HG03442 (cell line): ENCODE measurements at regions not wholly inside any gene's neighbourhood (a gene's known extent, or its start where the extent isn't known, plus 50 kb on each side); places are given as distances from the start of the nearest gene placed in this dataset.

Experiments
- ATAC-seq: cut with Tn5 transposase; IDR thresholded peaks from one replicate; pipeline ENCODE4 v1.9.1; 2021; ENCODE audit warnings: mild to moderate bottlenecking, moderate library complexity; ENCODE audit not compliant: unreplicated experiment

DNA sequence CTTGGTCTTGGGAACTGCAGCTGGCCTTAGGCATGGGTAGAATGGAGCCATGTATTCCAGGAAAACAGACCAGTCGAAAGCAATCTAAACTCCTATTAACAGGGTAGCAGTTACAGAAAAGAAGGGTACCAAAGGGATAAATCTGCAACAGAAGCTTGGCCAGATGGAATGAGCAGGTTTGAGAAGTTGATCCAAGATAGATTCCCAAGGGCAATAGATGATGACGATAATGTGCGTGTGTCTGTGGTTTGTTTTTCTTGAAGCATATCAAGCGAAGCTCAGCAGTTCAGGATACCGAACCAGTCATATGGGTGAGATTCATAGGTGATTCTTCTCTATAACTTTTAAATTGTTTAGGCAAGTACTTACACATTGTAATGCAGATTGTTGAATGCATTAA is 203.8 kb upstream of the SEMA6D start:
- no peak for ATAC-seq

GRCh38 chr15:47514200-47514652 is 203.1 kb upstream of the SEMA6D start:
- ATAC-seq = no peak

DNA sequence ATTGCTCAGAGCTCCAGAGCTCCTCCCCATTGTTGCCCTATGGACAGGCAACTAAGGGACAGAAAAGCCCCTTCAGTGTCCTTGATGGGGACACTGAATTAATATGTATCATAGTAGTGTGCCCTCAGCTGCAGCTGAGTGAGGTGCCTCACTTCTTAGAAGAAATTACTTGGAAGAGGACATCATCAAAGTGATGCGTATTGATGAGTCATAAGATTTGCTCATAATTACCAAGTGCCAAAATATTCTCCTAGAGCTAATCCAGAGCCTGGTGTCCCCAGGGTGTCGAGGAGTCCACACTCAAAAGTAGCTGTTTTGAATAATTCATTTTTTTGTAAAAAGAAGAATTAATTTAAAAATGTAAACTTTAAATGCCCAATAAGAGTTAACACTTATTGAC is 200.7 kb upstream of the SEMA6D start:
- ATAC-seq = no peak

GRCh38 chr15:47516972-47517371 is 200.3 kb upstream of the SEMA6D start:
- ATAC-seq = no peak

DNA sequence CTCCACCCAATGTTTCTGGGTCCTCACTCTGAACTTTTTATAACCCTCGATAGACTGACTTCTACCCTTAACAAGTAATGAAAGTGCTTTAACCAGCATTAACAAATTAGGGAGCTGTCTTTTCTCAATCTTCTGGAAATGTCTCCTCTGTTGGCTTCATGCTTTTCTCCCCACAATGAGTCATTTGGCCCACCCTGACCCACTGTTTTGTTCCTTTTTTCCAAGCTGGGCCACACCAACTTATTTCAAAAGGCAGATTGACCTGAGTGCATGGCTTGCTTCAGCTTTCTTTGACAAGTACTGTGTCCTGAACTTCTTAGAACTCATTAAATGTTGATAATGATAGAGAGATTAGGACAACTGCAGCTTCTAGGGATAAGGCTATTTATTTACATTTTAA is 199.6 kb upstream of the SEMA6D start:
- ATAC-seq = no peak

GRCh38 chr15:47523681-47524475 is 193.4 kb upstream of the SEMA6D start:
- ATAC-seq = no peak

GRCh38 chr15:47529241-47529640 is 188.1 kb upstream of the SEMA6D start:
- no peak for ATAC-seq

DNA sequence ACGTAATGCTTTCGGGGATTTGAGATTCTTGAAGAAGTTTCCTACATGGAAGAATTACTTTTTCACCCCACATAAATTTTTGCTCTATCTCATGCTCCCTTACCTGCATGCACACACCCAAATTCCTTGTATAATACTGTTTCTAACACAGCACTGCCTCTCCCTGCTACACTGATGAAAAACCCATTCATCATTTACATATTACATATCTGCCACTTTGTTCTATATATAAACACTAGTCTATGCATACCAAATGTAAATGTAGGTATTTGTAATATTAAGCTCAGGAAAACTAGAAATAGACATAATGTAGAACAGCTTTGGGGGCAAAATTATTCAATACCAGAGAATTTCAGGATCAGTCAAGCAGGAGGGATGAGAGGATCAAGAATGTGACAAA is 182.6 kb upstream of the SEMA6D start:
- no peak for ATAC-seq

DNA sequence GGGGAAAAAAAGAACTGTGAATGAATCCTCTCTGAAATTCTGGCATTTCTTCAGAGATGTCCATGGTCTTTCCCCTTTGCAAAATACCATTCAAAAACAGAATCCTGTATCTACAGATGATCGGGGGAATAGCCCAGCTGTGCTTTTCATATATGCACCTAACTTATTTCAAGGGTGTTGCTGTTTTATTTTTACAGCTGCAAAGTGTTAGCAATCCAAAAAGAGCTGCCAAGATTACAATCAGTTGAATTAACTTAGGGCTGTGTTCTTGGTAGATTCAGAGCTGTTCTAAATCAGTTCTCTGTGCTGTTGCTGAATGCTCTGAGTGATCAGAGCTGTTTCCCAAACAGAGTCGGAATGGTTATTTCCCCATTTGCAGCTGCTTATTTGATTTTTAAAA is 175.7 kb upstream of the SEMA6D start:
- no peak for ATAC-seq

DNA sequence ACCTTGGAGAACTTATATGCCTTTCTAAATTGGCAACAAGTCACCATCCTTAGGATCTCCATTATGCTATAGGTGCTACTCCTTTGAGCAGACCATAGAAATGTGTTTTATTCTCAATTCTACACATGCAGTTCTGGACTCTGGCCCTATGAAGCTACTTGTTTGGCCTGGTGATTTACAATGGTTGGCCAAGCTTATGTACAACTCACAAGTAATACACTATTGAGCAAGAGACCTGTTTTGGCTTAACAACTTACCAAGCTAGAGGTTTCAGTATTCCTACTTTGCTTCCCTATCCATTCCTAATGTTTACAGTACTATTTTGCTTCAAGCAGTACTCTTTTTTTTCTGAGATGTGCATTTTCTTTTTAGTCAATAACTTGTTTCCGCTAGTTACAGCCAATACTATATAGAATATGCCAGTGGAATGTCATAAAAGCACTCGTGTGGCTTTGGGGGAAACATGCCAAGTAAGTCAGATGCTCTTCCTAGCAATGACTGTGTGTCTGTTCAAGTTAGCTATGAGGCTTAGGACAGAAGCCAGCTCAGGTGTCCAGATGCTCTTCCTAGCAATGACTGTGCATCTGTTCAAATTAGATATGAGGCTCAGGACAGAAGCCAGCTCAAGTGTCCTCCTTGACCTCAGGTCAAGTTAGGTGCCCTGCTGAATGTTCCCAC is 174.9 kb upstream of the SEMA6D start:
- ATAC-seq = no peak

- no peak for ATAC-seq
Observed at GRCh38 chr15:47548231-47548630, 169.1 kb upstream of the SEMA6D start.

- no peak for ATAC-seq
Observed at GRCh38 chr15:47548986-47549385, 168.3 kb upstream of the SEMA6D start.

GRCh38 chr15:47551079-47551478 is 166.2 kb upstream of the SEMA6D start:
- ATAC-seq = no peak

GRCh38 chr15:47551546-47551945 is 165.8 kb upstream of the SEMA6D start:
- no peak for ATAC-seq

DNA sequence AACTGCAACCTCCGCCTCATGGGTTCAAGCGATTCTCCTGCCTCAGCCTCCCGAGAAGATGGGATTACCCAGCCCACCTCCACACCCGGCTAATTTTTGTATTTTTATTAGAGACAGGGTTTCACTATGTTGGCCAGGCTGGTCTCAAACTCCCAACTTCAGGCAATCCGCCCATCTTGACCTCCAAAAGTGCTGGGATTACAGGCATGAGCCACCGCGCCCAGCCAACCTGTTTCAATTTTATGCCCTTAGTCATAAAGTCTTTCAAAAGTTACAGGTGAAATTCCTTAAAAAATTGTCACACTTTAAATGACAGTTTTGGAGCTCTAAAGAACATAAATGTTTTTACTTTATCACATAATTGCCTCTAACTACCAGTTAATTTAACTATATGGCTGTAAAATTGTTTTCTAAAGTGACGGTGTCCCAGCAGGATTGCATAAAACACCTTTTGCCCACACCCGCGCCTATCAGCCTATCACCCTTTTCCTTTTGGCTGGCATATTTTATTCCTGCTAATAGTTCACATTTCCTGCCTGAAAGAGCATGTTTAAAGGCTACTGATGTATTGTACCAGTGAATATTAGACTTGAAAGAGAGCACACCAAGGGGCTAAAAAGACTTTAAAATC is 164.2 kb upstream of the SEMA6D start:
- ATAC-seq = no peak

GRCh38 chr15:47553947-47554346 is 163.4 kb upstream of the SEMA6D start:
- no peak for ATAC-seq

GRCh38 chr15:47561102-47561501 is 156.2 kb upstream of the SEMA6D start:
- no peak for ATAC-seq

DNA sequence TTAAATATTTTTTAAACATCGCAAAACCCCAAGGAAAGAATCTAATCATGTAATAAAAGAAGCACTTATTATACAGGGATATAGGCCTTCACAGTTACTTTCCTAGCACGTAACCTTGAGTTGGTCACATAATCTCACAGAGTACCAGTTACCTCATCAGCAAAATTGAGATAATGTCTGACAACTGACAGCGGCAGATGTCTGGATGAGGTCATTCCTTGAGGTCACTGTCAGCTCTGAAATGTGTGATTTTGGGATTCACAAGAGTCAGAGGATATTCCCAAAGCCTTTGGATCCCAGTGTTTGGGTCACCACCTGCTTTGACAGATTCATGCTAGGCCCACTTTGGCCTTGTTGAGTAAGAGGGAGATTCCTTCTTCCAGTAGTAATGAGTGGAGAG is 151.4 kb upstream of the SEMA6D start:
- ATAC-seq = no peak

- no peak for ATAC-seq
Observed at GRCh38 chr15:47566610-47567009, 150.7 kb upstream of the SEMA6D start.

DNA sequence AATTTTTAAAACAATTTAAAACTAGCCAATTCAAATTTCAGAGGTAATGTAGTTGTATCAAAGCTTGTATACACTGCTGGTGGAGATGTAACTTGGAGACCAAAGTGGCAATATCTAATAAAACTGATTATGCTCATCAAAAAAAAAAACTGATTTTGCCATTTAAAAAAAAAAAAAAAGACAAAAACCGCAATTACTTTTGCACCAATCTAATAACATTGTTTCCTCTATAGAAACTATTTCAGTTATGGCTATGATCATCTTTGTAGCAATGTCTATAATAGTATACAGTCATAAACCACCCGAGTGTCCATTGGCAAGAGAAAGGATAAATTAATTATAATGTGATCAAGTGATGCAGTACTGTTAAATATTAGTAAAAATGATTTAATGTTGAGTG is 149.3 kb upstream of the SEMA6D start:
- no peak for ATAC-seq

- ATAC-seq = no peak
Observed at GRCh38 chr15:47570044-47570443, 147.3 kb upstream of the SEMA6D start.

- ATAC-seq = no peak
Observed at GRCh38 chr15:47570451-47570850, 146.9 kb upstream of the SEMA6D start.
